Uterus (tissue), 2 donors: ENCODE measurements at regions not wholly inside any gene's neighbourhood (a gene's known extent, or its start where the extent isn't known, plus 50 kb on each side); places are given as distances from the start of the nearest gene placed in this dataset.

Experiments used
- POLR2A ChIP-seq, 2 donors: fragments of 450-650 bp; IDR thresholded peaks; one replicate each; pipeline ENCODE4 v1.6.1; 2016; ENCODE audit warnings: antibody characterized with exemption in 2 of 2, mild to moderate bottlenecking in 1 of 2, moderate library complexity in 1 of 2
- TF ChIP-seq, protein P1 (sequence below), 4 experiments: fragments of 200-600 bp in 2 of 4; fragments of 450-650 bp in 2 of 4; sonication (generic) in 2 of 4; IDR thresholded peaks; one replicate each; pipeline ENCODE4 v1.5.1; 2016 to 2019; ENCODE audit warnings: antibody characterized with exemption in 4 of 4, mild to moderate bottlenecking in 2 of 4, moderate library complexity in 1 of 4

DNA sequence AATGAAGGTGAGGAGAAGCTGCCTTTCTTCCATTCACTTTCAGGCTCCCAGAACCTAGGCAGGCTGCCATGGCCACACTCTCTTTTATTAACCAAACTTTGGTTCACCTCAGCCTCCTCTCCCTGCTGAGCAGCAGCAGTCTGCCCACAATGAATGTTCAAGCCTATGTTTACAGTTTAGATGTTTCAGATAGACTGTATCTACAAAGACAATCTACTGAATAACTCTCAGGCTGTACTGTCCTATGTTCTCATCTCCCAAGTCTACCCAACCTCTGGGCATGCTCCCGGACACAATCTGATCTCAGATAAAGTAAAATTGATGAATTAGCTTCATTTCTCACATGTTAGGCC lies 59.2 kb upstream of the TMEM164 start:
- TF ChIP-seq, protein P1, sequence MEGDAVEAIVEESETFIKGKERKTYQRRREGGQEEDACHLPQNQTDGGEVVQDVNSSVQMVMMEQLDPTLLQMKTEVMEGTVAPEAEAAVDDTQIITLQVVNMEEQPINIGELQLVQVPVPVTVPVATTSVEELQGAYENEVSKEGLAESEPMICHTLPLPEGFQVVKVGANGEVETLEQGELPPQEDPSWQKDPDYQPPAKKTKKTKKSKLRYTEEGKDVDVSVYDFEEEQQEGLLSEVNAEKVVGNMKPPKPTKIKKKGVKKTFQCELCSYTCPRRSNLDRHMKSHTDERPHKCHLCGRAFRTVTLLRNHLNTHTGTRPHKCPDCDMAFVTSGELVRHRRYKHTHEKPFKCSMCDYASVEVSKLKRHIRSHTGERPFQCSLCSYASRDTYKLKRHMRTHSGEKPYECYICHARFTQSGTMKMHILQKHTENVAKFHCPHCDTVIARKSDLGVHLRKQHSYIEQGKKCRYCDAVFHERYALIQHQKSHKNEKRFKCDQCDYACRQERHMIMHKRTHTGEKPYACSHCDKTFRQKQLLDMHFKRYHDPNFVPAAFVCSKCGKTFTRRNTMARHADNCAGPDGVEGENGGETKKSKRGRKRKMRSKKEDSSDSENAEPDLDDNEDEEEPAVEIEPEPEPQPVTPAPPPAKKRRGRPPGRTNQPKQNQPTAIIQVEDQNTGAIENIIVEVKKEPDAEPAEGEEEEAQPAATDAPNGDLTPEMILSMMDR (IDR thresholded peaks at IDR 0.05) = no peak
- TF ChIP-seq POLR2A (IDR thresholded peaks at IDR 0.05) = no peak
